HepG2 (cell line): ENCODE measurements at regions not wholly inside any gene's neighbourhood (a gene's known extent, or its start where the extent isn't known, plus 50 kb on each side); places are given as distances from the start of the nearest gene placed in this dataset.

ENCODE experiments used
- ATAC-seq: fragments of 200-7000 bp; cut with Tn5 transposase; 3 replicates; pipeline ENCODE4 v1.9.1; 2020; ENCODE audit warnings: mild to moderate bottlenecking, moderate library complexity
- BruUV-seq: library from RNA; stranded (reverse); fragments of 400-500 nt; replicated peaks from 2 replicates; lab custom pipeline; 2021; lab: Mats Ljungman, UMichigan
- CTCF ChIA-PET: fragments of 300-600 bp; formaldehyde crosslinking; extraction: SDS; loops from one replicate; lab custom pipeline; 2021; ENCODE audit warnings: low total read pairs, inconsistent platforms, low intra/inter-chr PET ratio; lab: Yijun Ruan, JAX
- POLR2A ChIA-PET: fragments of 350-600 bp; sonication (Branson Sonifier 250); formaldehyde crosslinking; loops from one replicate; lab custom pipeline; 2020; ENCODE audit warnings: antibody characterized with exemption, inconsistent platforms; lab: Yijun Ruan, JAX
- DNase-seq: peaks from one replicate; pipeline ENCODE4 v3.0.0-alpha.2; 2015; ENCODE audit warnings: low spot score
- FAIRE-seq: peaks from 3 replicates; lab custom pipeline; 2011; peaks lifted over from hg19 to GRCh38; lab: Jason Lieb, UNC
- H2AFZ ChIP-seq: one replicate; pipeline ENCODE4 v1.6.1; 2011; ENCODE audit warnings: low read length, inconsistent platforms
- H3K27ac ChIP-seq: fragments of 300-600 bp; 3 replicates; pipeline ENCODE4 v1.8.0; 2011; ENCODE audit warnings: mixed run types, mild to moderate bottlenecking, mixed read lengths, low read length, inconsistent platforms; ENCODE audit not compliant: insufficient read depth; ENCODE audit errors: extremely low read length
- H3K27me3 ChIP-seq, 2 experiments: fragments of 200-600 bp in 1 of 2; 2 replicates in 1 of 2; 3 replicates in 1 of 2; pipeline versions ENCODE4 v1.6.0 to v1.8.0; 2011; ENCODE audit warnings: low read length in 2 of 2, mild to moderate bottlenecking in 2 of 2, moderate library complexity in 2 of 2, inconsistent platforms in 1 of 2; ENCODE audit not compliant: insufficient read depth in 2 of 2, control insufficient read depth in 1 of 2
- H3K36me3 ChIP-seq, 2 experiments: fragments of 200-600 bp in 1 of 2; replicated peaks in 1 of 2; 2 replicates in 1 of 2; 3 replicates in 1 of 2; pipeline versions ENCODE4 v1.5.1 to v1.8.0; 2011; ENCODE audit warnings: low read length in 2 of 2, inconsistent platforms in 1 of 2; ENCODE audit not compliant: insufficient read depth in 2 of 2, control insufficient read depth in 1 of 2
- H3K4me1 ChIP-seq: 2 replicates; pipeline ENCODE4 v1.5.1; 2012; ENCODE audit warnings: low read length, inconsistent platforms; ENCODE audit not compliant: insufficient read depth
- H3K4me2 ChIP-seq: 2 replicates; pipeline ENCODE4 v1.6.0; 2011; ENCODE audit warnings: low read depth, low read length, inconsistent platforms
- H3K4me3 ChIP-seq, 3 experiments: fragments of 200-600 bp in 1 of 3; sonication (generic), shearing (Covaris generic) in 1 of 3; replicated peaks in 1 of 3; 2 replicates each; pipeline ENCODE4 v1.5.1; 2011 to 2016; ENCODE audit warnings: low read length in 3 of 3, inconsistent platforms in 2 of 3, low read depth in 2 of 3, mild to moderate bottlenecking in 2 of 3, control low read depth in 1 of 3, mixed read lengths in 1 of 3; ENCODE audit not compliant: insufficient read depth in 1 of 3
- H3K79me2 ChIP-seq: one replicate; pipeline ENCODE4 v1.6.1; 2011; ENCODE audit warnings: low read length, inconsistent platforms; ENCODE audit not compliant: insufficient read depth
- H3K9ac ChIP-seq: 2 replicates; pipeline ENCODE4 v1.6.0; 2011; ENCODE audit warnings: mild to moderate bottlenecking, low read depth, low read length, inconsistent platforms; ENCODE audit not compliant: insufficient read depth
- H3K9me3 ChIP-seq: 2 replicates; pipeline ENCODE4 v1.5.1; 2012; ENCODE audit warnings: mild to moderate bottlenecking, low read length
- H4K20me1 ChIP-seq: 2 replicates; pipeline ENCODE4 v1.6.0; 2011; ENCODE audit warnings: inconsistent platforms, mild to moderate bottlenecking, low read length, moderate library complexity; ENCODE audit not compliant: insufficient read depth
- ARID2 ChIP-seq: sonication (generic); formaldehyde crosslinking; IDR thresholded peaks from 2 replicates; pipeline ENCODE4 v1.8.1; 2022; ENCODE audit warnings: mild to moderate bottlenecking, missing genetic modification reagents, borderline replicate concordance
- CCDC6 ChIP-seq: sonication (generic); formaldehyde crosslinking; IDR thresholded peaks from 2 replicates; pipeline ENCODE4 v1.8.1; 2022; ENCODE audit warnings: mild to moderate bottlenecking, missing genetic modification reagents, moderate library complexity
- EEA1 ChIP-seq: sonication (generic); formaldehyde crosslinking; IDR thresholded peaks from 2 replicates; pipeline ENCODE4 v1.5.1; 2020; ENCODE audit warnings: mild to moderate bottlenecking, missing genetic modification reagents, borderline replicate concordance
- ELF3 ChIP-seq: IDR thresholded peaks from 2 replicates; pipeline ENCODE4 v1.6.1; 2016; ENCODE audit warnings: missing genetic modification reagents, missing compliant biosample characterization
- HNF1B ChIP-seq: sonication (generic); formaldehyde crosslinking; IDR thresholded peaks from 2 replicates; pipeline ENCODE4 v1.5.1; 2020; ENCODE audit warnings: mild to moderate bottlenecking, moderate library complexity, missing genetic modification reagents
- KLF11 ChIP-seq: IDR thresholded peaks from 2 replicates; pipeline ENCODE4 v1.6.1; 2016; ENCODE audit warnings: missing compliant biosample characterization
- MAFG ChIP-seq: sonication (generic); formaldehyde crosslinking; IDR thresholded peaks from 2 replicates; pipeline ENCODE4 v1.5.1; 2020; ENCODE audit warnings: mild to moderate bottlenecking, missing genetic modification reagents
- MBD4 ChIP-seq: IDR thresholded peaks from 2 replicates; pipeline ENCODE4 v1.6.1; 2012; ENCODE audit warnings: low read length, inconsistent platforms, borderline replicate concordance
- REXO4 ChIP-seq: sonication (generic); formaldehyde crosslinking; IDR thresholded peaks from 2 replicates; pipeline ENCODE4 v1.8.0; 2022; ENCODE audit warnings: missing genetic modification reagents, mild to moderate bottlenecking, borderline replicate concordance
- ZC3H13 ChIP-seq: sonication (generic); formaldehyde crosslinking; IDR thresholded peaks from 2 replicates; pipeline ENCODE4 v1.8.1; 2023; ENCODE audit warnings: mild to moderate bottlenecking, missing genetic modification reagents, moderate library complexity
- ZNF292 ChIP-seq: sonication (generic); formaldehyde crosslinking; IDR thresholded peaks from 2 replicates; pipeline ENCODE4 v1.8.1; 2022; ENCODE audit warnings: mild to moderate bottlenecking, low read depth, missing genetic modification reagents, borderline replicate concordance
- ZNF576 ChIP-seq: sonication (generic); formaldehyde crosslinking; IDR thresholded peaks from 2 replicates; pipeline ENCODE4 v1.4.0; 2020; ENCODE audit warnings: mild to moderate bottlenecking, missing genetic modification reagents
- WGBS: methylation state at CpG from one replicate; pipeline ENCODE4 v1.1.6; 2017; ENCODE audit warnings: low lambda C conversion rate; 5-methylcytosine and 5-hydroxymethylcytosine counted together
- in situ Hi-C: cut with HindIII; loops from 2 replicates; pipeline ENCODE4 v1.10.0; 2017; ENCODE audit warnings: low pct_unique_long_range_greater_than_20kb; ENCODE audit not compliant: extremely low pct_ligation_motif_present
- intact Hi-C: fragments of 100-400 bp; cut with micrococcal nuclease; formaldehyde crosslinking; loops from one replicate; pipeline ENCODE4 v1.10.0; 2022; ENCODE audit not compliant: unreplicated experiment
- TF ChIP-seq, protein P1 (sequence below): sonication (generic); formaldehyde crosslinking; IDR thresholded peaks from 2 replicates; pipeline ENCODE4 v1.4.0; 2020; ENCODE audit warnings: mild to moderate bottlenecking, missing genetic modification reagents
- TF ChIP-seq, protein P2 (sequence below): sonication (generic); formaldehyde crosslinking; IDR thresholded peaks from 2 replicates; pipeline ENCODE4 v1.8.0; 2022; ENCODE audit warnings: low read depth, missing genetic modification reagents

DNA sequence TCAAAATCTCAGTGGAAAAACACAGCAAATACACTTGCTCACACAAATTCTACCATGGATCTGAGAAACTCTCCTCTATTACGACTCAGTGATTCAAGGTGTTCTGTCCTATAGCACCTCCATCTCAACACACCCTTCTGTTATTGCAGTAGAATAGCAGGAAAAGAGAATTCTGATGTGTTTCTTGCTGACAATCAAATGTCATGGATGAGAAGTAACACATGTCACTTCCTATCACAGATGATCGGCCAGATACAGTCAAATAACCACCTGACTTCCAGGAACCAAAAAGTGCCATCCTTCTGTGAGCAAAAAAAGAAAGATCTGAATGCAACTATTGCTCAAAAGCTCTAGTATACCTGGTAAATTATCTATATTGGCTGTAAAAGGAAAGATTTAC lies 734.2 kb upstream of the GBE1 start:
- Histone ChIP-seq H3K79me2 (no peaks in the 10 kb centered on the region), H2AFZ (no peak overlapping the region), H3K9ac (no peak overlapping the region), H3K36me3 (no peaks in the 10 kb centered on the region), H3K9me3 (no peaks in the 10 kb centered on the region), H3K4me3 (no peak overlapping the region), H4K20me1 (no peaks in the 10 kb centered on the region), H3K4me2 (no peak overlapping the region), H3K27me3 (no peaks in the 10 kb centered on the region), H3K27ac (no peak overlapping the region), H3K4me1 (no peaks in the 10 kb centered on the region)
- ChIA-PET POLR2A (no interaction called here), CTCF (no interaction called here)
- in situ Hi-C loops = no loop called here
- intact Hi-C loops = loop anchor here (5.0 kb wide), 1 partner anchor 1027 kb away; no protein-coding TSS in a partner anchor
- ATAC-seq = no peak
- WGBS = 0% methylated on average over 2 of the region's 2 CpGs
- FAIRE-seq = no peak
- no peak for DNase-seq
- BruUV-seq = no TSS peak
- TF ChIP-seq CCDC6 (CRISPR knock-in tag) (no peak), MBD4 (no peak), MAFG (CRISPR knock-in tag) (no peak), ZC3H13 (CRISPR knock-in tag) (no peak), ZNF576 (CRISPR knock-in tag) (no peak), ELF3 (CRISPR knock-in tag) (no peak), EEA1 (CRISPR knock-in tag) (no peak), KLF11 (CRISPR knock-in tag) (no peak), ZNF292 (CRISPR knock-in tag) (no peak), ARID2 (CRISPR knock-in tag) (no peak), REXO4 (CRISPR knock-in tag) (no peak), HNF1B (CRISPR knock-in tag) (no peak)
- TF ChIP-seq, protein P1, sequence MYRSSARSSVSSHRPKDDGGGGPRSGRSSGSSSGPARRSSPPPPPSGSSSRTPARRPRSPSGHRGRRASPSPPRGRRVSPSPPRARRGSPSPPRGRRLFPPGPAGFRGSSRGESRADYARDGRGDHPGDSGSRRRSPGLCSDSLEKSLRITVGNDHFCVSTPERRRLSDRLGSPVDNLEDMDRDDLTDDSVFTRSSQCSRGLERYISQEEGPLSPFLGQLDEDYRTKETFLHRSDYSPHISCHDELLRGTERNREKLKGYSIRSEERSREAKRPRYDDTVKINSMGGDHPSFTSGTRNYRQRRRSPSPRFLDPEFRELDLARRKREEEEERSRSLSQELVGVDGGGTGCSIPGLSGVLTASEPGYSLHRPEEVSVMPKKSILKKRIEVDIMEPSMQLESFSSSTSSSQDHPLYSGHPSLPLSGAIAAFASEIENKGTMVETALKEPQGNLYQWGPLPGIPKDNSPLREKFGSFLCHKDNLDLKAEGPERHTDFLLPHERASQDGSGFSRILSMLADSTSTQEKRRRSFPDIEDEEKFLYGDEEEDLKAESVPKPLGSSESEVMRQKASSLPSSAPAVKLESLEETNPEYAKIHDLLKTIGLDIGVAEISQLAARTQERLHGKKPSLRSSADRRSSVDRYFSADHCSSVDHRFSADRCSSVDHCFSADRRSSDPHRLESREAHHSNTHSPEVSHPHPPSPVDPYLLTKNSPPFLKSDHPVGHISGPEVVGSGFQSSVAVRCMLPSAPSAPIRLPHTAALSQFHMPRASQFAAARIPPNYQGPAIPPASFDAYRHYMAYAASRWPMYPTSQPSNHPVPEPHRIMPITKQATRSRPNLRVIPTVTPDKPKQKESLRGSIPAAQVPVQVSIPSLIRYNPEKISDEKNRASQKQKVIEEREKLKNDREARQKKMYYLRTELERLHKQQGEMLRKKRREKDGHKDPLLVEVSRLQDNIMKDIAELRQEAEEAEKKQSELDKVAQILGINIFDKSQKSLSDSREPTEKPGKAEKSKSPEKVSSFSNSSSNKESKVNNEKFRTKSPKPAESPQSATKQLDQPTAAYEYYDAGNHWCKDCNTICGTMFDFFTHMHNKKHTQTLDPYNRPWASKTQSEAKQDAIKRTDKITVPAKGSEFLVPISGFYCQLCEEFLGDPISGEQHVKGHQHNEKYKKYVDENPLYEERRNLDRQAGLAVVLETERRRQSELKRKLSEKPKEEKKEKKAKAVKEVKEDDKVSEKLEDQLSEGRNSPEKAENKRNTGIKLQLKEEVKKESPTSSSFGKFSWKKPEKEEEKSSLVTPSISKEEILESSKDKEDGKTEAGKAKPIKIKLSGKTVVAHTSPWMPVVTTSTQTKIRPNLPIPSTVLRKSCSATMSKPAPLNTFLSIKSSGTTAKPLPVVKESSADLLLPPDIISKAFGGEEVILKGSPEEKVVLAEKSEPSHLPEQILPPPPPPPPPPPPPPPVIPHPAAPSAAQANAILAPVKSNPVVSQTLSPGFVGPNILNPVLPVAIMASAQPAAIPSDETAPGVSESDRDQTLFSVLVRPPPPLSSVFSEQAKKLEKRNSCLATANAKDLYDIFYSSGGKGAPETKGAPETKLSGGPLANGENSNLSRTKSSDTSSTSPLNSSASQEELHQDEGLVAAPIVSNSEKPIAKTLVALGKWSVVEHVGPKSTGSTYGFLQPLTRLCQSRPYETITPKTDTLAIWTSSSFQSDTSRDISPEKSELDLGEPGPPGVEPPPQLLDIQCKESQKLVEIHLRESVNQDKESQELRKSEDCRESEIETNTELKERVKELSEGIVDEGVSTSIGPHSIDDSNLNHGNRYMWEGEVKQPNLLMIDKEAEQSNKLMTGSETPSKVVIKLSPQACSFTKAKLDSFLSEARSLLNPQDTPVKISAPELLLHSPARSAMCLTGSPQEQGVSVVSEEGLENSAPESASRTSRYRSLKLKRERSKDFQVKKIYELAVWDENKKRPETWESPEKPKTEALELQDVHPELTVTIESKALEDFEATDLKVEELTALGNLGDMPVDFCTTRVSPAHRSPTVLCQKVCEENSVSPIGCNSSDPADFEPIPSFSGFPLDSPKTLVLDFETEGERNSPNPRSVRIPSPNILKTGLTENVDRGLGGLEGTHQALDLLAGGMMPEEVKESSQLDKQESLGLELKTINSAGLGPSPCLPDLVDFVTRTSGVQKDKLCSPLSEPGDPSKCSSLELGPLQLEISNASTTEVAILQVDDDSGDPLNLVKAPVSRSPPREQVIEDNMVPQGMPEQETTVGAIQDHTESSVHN = no peak
- TF ChIP-seq, protein P2, sequence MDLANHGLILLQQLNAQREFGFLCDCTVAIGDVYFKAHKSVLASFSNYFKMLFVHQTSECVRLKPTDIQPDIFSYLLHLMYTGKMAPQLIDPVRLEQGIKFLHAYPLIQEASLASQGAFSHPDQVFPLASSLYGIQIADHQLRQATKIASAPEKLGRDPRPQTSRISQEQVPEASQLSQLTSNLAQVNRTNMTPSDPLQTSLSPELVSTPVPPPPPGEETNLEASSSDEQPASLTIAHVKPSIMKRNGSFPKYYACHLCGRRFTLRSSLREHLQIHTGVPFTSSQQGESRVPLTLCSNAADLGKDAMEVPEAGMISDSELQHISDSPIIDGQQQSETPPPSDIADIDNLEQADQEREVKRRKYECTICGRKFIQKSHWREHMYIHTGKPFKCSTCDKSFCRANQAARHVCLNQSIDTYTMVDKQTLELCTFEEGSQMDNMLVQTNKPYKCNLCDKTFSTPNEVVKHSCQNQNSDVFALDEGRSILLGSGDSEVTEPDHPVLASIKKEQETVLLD (CRISPR knock-in tag) = no peak
